ENCODE measurements at regions not wholly inside any gene's neighbourhood (a gene's known extent, or its start where the extent isn't known, plus 50 kb on each side); places are given as distances from the start of the nearest gene placed in this dataset.
"Not testable (repeated sequence)": the region's sequence is repeated elsewhere in the genome, so short reads cannot be mapped to it uniquely, and the experiment has no call there.

- intact Hi-C loops (cut with DNase I, micrococcal nuclease), result no loop called here
- Mint-ChIP-seq H3K36me3 (ENCODE audit: low read depth) (no peaks in the 10 kb centered on the region), H3K27ac (no peak overlapping the region), H3K9me3 (ENCODE audit: low read depth) (no peaks in the 10 kb centered on the region), H3K27me3 (no peaks in the 10 kb centered on the region), H3K4me3 (no peak overlapping the region), H3K4me1 (peaks cover 2% of the 10 kb centered on the region)
- ATAC-seq, result no peak
- ChIA-PET CTCF (no interaction called here), POLR2A (no interaction called here)
- no peak for DNase-seq
Observed at GRCh38 chr13:50650592-50651504, 192.6 kb downstream of the DLEU7 start.

GRCh38 chr13:50651922-50652321 is 191.6 kb downstream of the DLEU7 start:
- H3K27me3 Mint-ChIP-seq, result no peaks in the 10 kb centered on the region
- no peak for ATAC-seq
- no peaks in the 10 kb centered on the region for H3K9me3 Mint-ChIP-seq (ENCODE audit: low read depth)
- H3K4me1 Mint-ChIP-seq, result peaks cover 2% of the 10 kb centered on the region
- intact Hi-C loops (cut with DNase I, micrococcal nuclease), result no loop called here
- H3K27ac Mint-ChIP-seq, result no peak overlapping the region
- POLR2A ChIA-PET, result no interaction called here
- CTCF ChIA-PET, result no interaction called here
- H3K4me3 Mint-ChIP-seq, result no peak overlapping the region
- DNase-seq, result no peak
- no peaks in the 10 kb centered on the region for H3K36me3 Mint-ChIP-seq (ENCODE audit: low read depth)

- intact Hi-C loops (cut with DNase I, micrococcal nuclease), result no loop called here
- Mint-ChIP-seq H3K27ac (no peak overlapping the region), H3K4me3 (no peak overlapping the region), H3K4me1 (peaks cover 2% of the 10 kb centered on the region), H3K27me3 (peaks cover 2% of the 10 kb centered on the region), H3K36me3 (ENCODE audit: low read depth) (no peaks in the 10 kb centered on the region), H3K9me3 (ENCODE audit: low read depth) (no peaks in the 10 kb centered on the region)
- ChIA-PET POLR2A (no interaction called here), CTCF (no interaction called here)
- no peak for ATAC-seq
- no peak for DNase-seq
Observed at GRCh38 chr13:50654331-50654730, 189.2 kb downstream of the DLEU7 start.

GRCh38 chr13:50661881-50662280 is 181.6 kb downstream of the DLEU7 start:
- H3K4me1 Mint-ChIP-seq; H3K27ac Mint-ChIP-seq; H3K27me3 Mint-ChIP-seq; H3K4me3 Mint-ChIP-seq; DNase-seq; H3K9me3 Mint-ChIP-seq (ENCODE audit: low read depth); intact Hi-C loops (cut with DNase I, micrococcal nuclease); POLR2A ChIA-PET; ATAC-seq; H3K36me3 Mint-ChIP-seq (ENCODE audit: low read depth): not testable (repeated sequence)
- CTCF ChIA-PET, result interaction anchor here (0.9 to 1.2 kb wide), 2 partner anchors 40 to 250 kb away, joined by 3 read pairs; no protein-coding TSS in a partner anchor

GRCh38 chr13:50664951-50665350 is 178.5 kb downstream of the DLEU7 start:
- no peaks in the 10 kb centered on the region for H3K27me3 Mint-ChIP-seq

GRCh38 chr13:50668049-50668448 is 175.4 kb downstream of the DLEU7 start:
- ATAC-seq (no peak), DNase-seq (no peak)
- Mint-ChIP-seq H3K9me3 (ENCODE audit: low read depth) (peaks cover 6% of the 10 kb centered on the region), H3K4me3 (no peak overlapping the region), H3K36me3 (ENCODE audit: low read depth) (no peaks in the 10 kb centered on the region), H3K27ac (no peak overlapping the region), H3K4me1 (no peaks in the 10 kb centered on the region), H3K27me3 (no peaks in the 10 kb centered on the region)
- CTCF ChIA-PET, result no interaction called here
- POLR2A ChIA-PET, result no interaction called here
- intact Hi-C loops (cut with DNase I, micrococcal nuclease), result no loop called here

More at GRCh38 chr13:50664951-50665350, 178.5 kb downstream of the DLEU7 start:
- DNase-seq (no peak), ATAC-seq (no peak)
- peaks cover 6% of the 10 kb centered on the region for H3K9me3 Mint-ChIP-seq (ENCODE audit: low read depth)
- ChIA-PET POLR2A (no interaction called here), CTCF (no interaction called here)
- intact Hi-C loops (cut with DNase I, micrococcal nuclease), result no loop called here
- H3K4me3 Mint-ChIP-seq, result no peak overlapping the region
- no peaks in the 10 kb centered on the region for H3K4me1 Mint-ChIP-seq
- H3K27ac Mint-ChIP-seq, result no peak overlapping the region
- no peaks in the 10 kb centered on the region for H3K36me3 Mint-ChIP-seq (ENCODE audit: low read depth)

GRCh38 chr13:50668691-50669271 is 174.7 kb downstream of the DLEU7 start:
- intact Hi-C loops (cut with DNase I, micrococcal nuclease), result no loop called here
- Mint-ChIP-seq H3K27ac (no peak overlapping the region), H3K9me3 (ENCODE audit: low read depth) (peaks cover 6% of the 10 kb centered on the region), H3K27me3 (no peaks in the 10 kb centered on the region), H3K4me1 (no peaks in the 10 kb centered on the region), H3K36me3 (ENCODE audit: low read depth) (no peaks in the 10 kb centered on the region), H3K4me3 (no peak overlapping the region)
- ChIA-PET CTCF (no interaction called here), POLR2A (no interaction called here)
- no peak for ATAC-seq
- no peak for DNase-seq

- ChIA-PET CTCF (no interaction called here), POLR2A (no interaction called here)
- intact Hi-C loops (cut with DNase I, micrococcal nuclease), result no loop called here
- DNase-seq (no peak), ATAC-seq (no peak)
- no peaks in the 10 kb centered on the region for H3K36me3 Mint-ChIP-seq (ENCODE audit: low read depth)
- no peaks in the 10 kb centered on the region for H3K27me3 Mint-ChIP-seq
- H3K4me3 Mint-ChIP-seq, result no peak overlapping the region
- no peaks in the 10 kb centered on the region for H3K4me1 Mint-ChIP-seq
- peaks cover 6% of the 10 kb centered on the region for H3K9me3 Mint-ChIP-seq (ENCODE audit: low read depth)
- H3K27ac Mint-ChIP-seq, result no peak overlapping the region
Observed at GRCh38 chr13:50670272-50670671, 173.2 kb downstream of the DLEU7 start.

- no peaks in the 10 kb centered on the region for H3K27me3 Mint-ChIP-seq
- intact Hi-C loops (cut with DNase I, micrococcal nuclease), result no loop called here
- no peaks in the 10 kb centered on the region for H3K4me1 Mint-ChIP-seq
- no peaks in the 10 kb centered on the region for H3K36me3 Mint-ChIP-seq (ENCODE audit: low read depth)
- ChIA-PET POLR2A (no interaction called here), CTCF (no interaction called here)
- H3K27ac Mint-ChIP-seq, result no peak overlapping the region
- ATAC-seq, result no peak
- H3K9me3 Mint-ChIP-seq (ENCODE audit: low read depth), result peaks cover 6% of the 10 kb centered on the region
- no peak for DNase-seq
- no peak overlapping the region for H3K4me3 Mint-ChIP-seq
Observed at GRCh38 chr13:50670847-50671496, 172.5 kb downstream of the DLEU7 start.

GRCh38 chr13:50671497-50671850 is 172.0 kb downstream of the DLEU7 start:
- POLR2A ChIA-PET, result no interaction called here
- no peak overlapping the region for H3K27ac Mint-ChIP-seq
- ATAC-seq, result no peak
- intact Hi-C loops (cut with DNase I, micrococcal nuclease), result no loop called here
- no peak overlapping the region for H3K4me3 Mint-ChIP-seq
- no peaks in the 10 kb centered on the region for H3K27me3 Mint-ChIP-seq
- peaks cover 3% of the 10 kb centered on the region for H3K9me3 Mint-ChIP-seq (ENCODE audit: low read depth)
- no peak for DNase-seq
- CTCF ChIA-PET, result no interaction called here
- no peaks in the 10 kb centered on the region for H3K4me1 Mint-ChIP-seq
- H3K36me3 Mint-ChIP-seq (ENCODE audit: low read depth), result no peaks in the 10 kb centered on the region

- Mint-ChIP-seq H3K4me1 (no peaks in the 10 kb centered on the region), H3K4me3 (no peak overlapping the region), H3K36me3 (ENCODE audit: low read depth) (no peaks in the 10 kb centered on the region), H3K27ac (no peak overlapping the region), H3K27me3 (no peaks in the 10 kb centered on the region), H3K9me3 (ENCODE audit: low read depth) (no peaks in the 10 kb centered on the region)
- POLR2A ChIA-PET, result no interaction called here
- CTCF ChIA-PET, result interaction anchor here (0.8 kb wide), 1 partner anchor 20 kb away, joined by 3 read pairs; no protein-coding TSS in a partner anchor
- ATAC-seq (no peak), DNase-seq (no peak)
- intact Hi-C loops (cut with DNase I, micrococcal nuclease), result no loop called here
Observed at GRCh38 chr13:50672025-50672424, 171.5 kb downstream of the DLEU7 start.

GRCh38 chr13:50675651-50676050 is 167.8 kb downstream of the DLEU7 start:
- intact Hi-C loops (cut with DNase I, micrococcal nuclease), result no loop called here

More at GRCh38 chr13:50675651-50676050, 167.8 kb downstream of the DLEU7 start:
- Mint-ChIP-seq H3K27me3 (no peaks in the 10 kb centered on the region), H3K4me1 (no peaks in the 10 kb centered on the region), H3K4me3 (no peak overlapping the region), H3K27ac (no peak overlapping the region), H3K36me3 (ENCODE audit: low read depth) (no peaks in the 10 kb centered on the region), H3K9me3 (ENCODE audit: low read depth) (no peaks in the 10 kb centered on the region)
- DNase-seq (no peak), ATAC-seq (no peak)
- ChIA-PET POLR2A (no interaction called here), CTCF (interaction anchor here (0.7 kb wide), 1 partner anchor 650 kb away, joined by 3 read pairs; no protein-coding TSS in a partner anchor)

All from activated CD4-positive, alpha-beta T cell treated with anti-CD3 and anti-CD28 coated beads for 36 hours (primary cell).